Breast epithelium (tissue), 4 donors: ENCODE measurements at regions not wholly inside any gene's neighbourhood (a gene's known extent, or its start where the extent isn't known, plus 50 kb on each side); places are given as distances from the start of the nearest gene placed in this dataset.

Experiments used
- DNase-seq, 2 donors: peaks; one replicate each; pipeline ENCODE4 v3.0.0-alpha.2; 2019; ENCODE audit warnings: low spot score in 2 of 2
- H3K27ac ChIP-seq, 2 donors: fragments of 200-600 bp; sonication (generic) in 1 of 2; one replicate each; pipeline ENCODE4 v1.5.1; 2016 to 2019; ENCODE audit warnings: mild to moderate bottlenecking in 1 of 2
- H3K27me3 ChIP-seq, 2 donors: fragments of 200-600 bp; sonication (generic) in 1 of 2; one replicate each; pipeline versions ENCODE4 v1.5.1 to v1.6.0; 2017 to 2019; ENCODE audit warnings: control low read depth in 1 of 2, mild to moderate bottlenecking in 1 of 2
- H3K36me3 ChIP-seq: fragments of 200-600 bp; one replicate; pipeline ENCODE4 v1.5.1; 2019
- H3K4me1 ChIP-seq, 2 donors: fragments of 200-600 bp; sonication (generic); one replicate each; pipeline ENCODE4 v1.5.1; 2016 to 2019; ENCODE audit warnings: control low read depth in 1 of 2
- H3K4me3 ChIP-seq, 3 donors: fragments of 200-600 bp; sonication (generic); 1 replicate in 2 of 3; 2 replicates in 1 of 3; pipeline ENCODE4 v1.5.1; 2016 to 2019; ENCODE audit warnings: mild to moderate bottlenecking in 3 of 3, moderate library complexity in 2 of 3
- H3K9me3 ChIP-seq, 2 donors: fragments of 200-600 bp; sonication (generic) in 1 of 2; one replicate each; pipeline ENCODE4 v1.5.1; 2016 to 2019; ENCODE audit warnings: control low read depth in 1 of 2
- POLR2A ChIP-seq: fragments of 450-650 bp; IDR thresholded peaks from one replicate; pipeline ENCODE4 v1.6.1; 2016; ENCODE audit warnings: antibody characterized with exemption, mild to moderate bottlenecking, moderate library complexity
- POLR2AphosphoS5 ChIP-seq, 3 donors: sonication (generic); formaldehyde crosslinking; IDR thresholded peaks; one replicate each; pipeline ENCODE4 v1.6.1; 2017; ENCODE audit warnings: antibody characterized with exemption in 3 of 3
- intact Hi-C: fragments of 100-400 bp; cut with DNase I; formaldehyde crosslinking; loops from one replicate; pipeline ENCODE4 v1.15.1; 2023; ENCODE audit warnings: low total_unique reads
- TF ChIP-seq, protein P1 (sequence below), 3 donors: fragments of 450-650 bp; IDR thresholded peaks; one replicate each; pipeline ENCODE4 v1.5.1; 2016 to 2017; ENCODE audit warnings: antibody characterized with exemption in 3 of 3, mild to moderate bottlenecking in 3 of 3, moderate library complexity in 3 of 3

DNA sequence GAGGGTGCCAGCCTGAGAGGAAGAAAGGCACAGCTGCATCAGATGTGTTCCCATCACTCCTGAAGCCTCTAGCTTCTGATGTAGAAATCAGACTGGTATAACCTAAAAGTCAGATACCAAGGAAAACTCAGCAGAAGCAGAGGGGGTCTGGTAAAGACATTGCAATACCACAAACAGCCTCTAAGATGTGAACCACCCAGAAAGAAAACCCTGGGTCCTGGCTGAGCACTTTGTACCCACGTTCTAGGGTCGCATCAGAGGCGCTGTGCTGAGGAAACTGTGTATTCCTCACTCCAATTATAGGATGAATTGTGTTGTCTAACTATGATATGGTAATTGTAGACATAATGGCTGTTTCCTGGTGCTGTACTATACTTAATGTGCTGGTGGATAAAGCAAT is 275.6 kb downstream of the IRX2 start:
- Histone ChIP-seq H3K4me3 (no peak overlapping the region), H3K4me1 (no peaks in the 10 kb centered on the region), H3K27me3 (peaks cover 0 to 13% of the 10 kb centered on the region in 2 donors), H3K9me3 (no peaks in the 10 kb centered on the region), H3K27ac (no peak overlapping the region), H3K36me3 (no peaks in the 10 kb centered on the region)
- DNase-seq = no peak
- TF ChIP-seq POLR2AphosphoS5 (IDR thresholded peaks at IDR 0.05) (no peak), POLR2A (no peak)
- TF ChIP-seq, protein P1, sequence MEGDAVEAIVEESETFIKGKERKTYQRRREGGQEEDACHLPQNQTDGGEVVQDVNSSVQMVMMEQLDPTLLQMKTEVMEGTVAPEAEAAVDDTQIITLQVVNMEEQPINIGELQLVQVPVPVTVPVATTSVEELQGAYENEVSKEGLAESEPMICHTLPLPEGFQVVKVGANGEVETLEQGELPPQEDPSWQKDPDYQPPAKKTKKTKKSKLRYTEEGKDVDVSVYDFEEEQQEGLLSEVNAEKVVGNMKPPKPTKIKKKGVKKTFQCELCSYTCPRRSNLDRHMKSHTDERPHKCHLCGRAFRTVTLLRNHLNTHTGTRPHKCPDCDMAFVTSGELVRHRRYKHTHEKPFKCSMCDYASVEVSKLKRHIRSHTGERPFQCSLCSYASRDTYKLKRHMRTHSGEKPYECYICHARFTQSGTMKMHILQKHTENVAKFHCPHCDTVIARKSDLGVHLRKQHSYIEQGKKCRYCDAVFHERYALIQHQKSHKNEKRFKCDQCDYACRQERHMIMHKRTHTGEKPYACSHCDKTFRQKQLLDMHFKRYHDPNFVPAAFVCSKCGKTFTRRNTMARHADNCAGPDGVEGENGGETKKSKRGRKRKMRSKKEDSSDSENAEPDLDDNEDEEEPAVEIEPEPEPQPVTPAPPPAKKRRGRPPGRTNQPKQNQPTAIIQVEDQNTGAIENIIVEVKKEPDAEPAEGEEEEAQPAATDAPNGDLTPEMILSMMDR (IDR thresholded peaks at IDR 0.05) = no peak
- intact Hi-C loops = no loop called here

- Histone ChIP-seq H3K27ac (no peak overlapping the region), H3K27me3 (peaks cover 0 to 13% of the 10 kb centered on the region in 2 donors), H3K36me3 (no peaks in the 10 kb centered on the region), H3K4me1 (no peaks in the 10 kb centered on the region), H3K9me3 (no peaks in the 10 kb centered on the region), H3K4me3 (no peak overlapping the region)
- TF ChIP-seq POLR2AphosphoS5 (IDR thresholded peaks at IDR 0.05) (no peak), POLR2A (no peak)
- TF ChIP-seq, protein P1 (IDR thresholded peaks at IDR 0.05) = no peak
- intact Hi-C loops = no loop called here
- DNase-seq = no peak
Measured at GRCh38 chr5:2472670-2473069, 278.8 kb downstream of the IRX2 start.

DNA sequence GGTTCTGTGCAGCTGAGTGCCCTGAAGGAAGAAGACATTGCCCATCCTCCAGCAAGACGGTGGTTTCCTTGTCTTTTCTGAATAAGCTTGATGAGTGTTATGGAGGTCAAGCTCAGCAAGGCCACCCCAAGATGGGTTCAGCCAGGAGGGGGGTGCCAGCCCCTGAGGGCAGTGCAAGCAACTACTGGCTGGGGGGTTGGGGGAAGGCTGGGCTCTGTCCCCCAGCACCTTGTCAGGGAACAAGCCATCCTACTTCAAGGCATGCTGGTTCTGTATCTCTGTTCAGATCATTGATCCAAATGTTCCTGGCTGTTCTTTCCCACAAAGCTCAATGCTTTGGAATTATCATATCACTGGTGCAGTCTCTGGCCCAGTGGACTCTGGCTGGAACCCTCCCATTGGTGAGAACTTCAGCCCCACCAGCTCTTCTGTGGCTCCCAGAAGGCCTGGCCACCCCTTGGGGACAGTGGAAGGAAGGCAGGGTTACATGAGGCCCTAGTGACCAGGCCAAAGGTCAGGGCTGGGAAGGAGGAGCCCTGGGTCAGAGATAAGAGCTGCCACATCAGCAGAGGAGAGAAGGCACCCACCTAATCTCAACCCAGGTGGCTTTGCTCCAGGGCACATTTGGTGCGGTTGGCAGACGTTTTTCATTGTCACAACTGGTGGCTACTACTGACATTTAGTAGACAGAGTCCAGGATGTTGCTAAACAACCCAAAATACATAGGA is 280.2 kb downstream of the IRX2 start:
- Histone ChIP-seq H3K27ac (no peak overlapping the region), H3K27me3 (peaks cover 0 to 9% of the 10 kb centered on the region in 2 donors), H3K9me3 (no peaks in the 10 kb centered on the region), H3K4me1 (no peaks in the 10 kb centered on the region), H3K4me3 (no peak overlapping the region), H3K36me3 (no peaks in the 10 kb centered on the region)
- TF ChIP-seq POLR2A = no peak
- TF ChIP-seq, protein P1 (IDR thresholded peaks at IDR 0.05) = no peak
- TF ChIP-seq POLR2AphosphoS5 (IDR thresholded peaks at IDR 0.05) = no peak
- DNase-seq = no peak
- intact Hi-C loops = no loop called here

DNA sequence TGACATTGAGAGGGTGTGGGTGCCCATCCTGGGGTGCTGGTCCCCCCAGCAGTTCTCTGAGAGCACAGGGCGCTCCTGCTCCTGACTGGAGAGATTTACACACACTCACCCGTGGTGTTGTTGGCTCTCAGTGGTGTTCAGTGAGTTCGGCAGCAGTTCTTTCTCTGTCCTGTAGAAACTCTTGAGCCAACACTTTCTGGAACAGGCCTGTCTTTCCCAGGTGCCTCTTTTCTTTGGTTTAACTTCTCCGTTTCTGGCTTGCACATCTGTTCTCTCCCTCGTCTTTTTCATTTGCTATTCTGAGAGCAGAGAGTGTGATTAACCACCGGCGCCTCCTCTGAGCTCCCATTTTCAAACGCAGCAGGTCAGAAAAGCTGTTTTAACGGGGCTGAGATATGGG is 284.5 kb downstream of the IRX2 start:
- DNase-seq = no peak
- Histone ChIP-seq H3K27ac (no peak overlapping the region), H3K4me1 (no peaks in the 10 kb centered on the region), H3K27me3 (peaks cover 0 to 9% of the 10 kb centered on the region in 2 donors), H3K36me3 (no peaks in the 10 kb centered on the region), H3K9me3 (no peaks in the 10 kb centered on the region), H3K4me3 (no peak overlapping the region)
- TF ChIP-seq, protein P1 (IDR thresholded peaks at IDR 0.05) = no peak
- TF ChIP-seq POLR2AphosphoS5 (IDR thresholded peaks at IDR 0.05) (no peak), POLR2A (no peak)
- intact Hi-C loops = no loop called here

DNA sequence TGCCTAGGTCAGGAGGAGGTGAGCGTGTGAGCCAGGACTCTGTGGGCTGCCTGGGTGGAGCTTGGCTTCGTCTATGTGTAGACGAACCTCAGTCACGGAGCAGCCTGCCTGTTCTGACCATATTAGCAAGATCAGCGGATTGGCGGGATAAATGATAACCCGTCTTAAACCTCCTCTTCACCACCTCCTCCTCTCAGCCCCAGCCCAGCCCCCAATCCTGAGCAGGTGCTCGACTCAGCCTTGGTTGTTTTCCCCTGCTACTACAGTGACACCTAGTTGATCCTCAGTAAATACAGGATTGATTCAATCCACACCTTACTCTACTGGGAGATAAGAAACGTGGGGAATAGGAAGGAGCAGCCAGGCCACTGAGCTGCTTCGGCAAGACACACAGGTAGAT is 286.1 kb downstream of the IRX2 start:
- Histone ChIP-seq H3K4me3 (no peak overlapping the region), H3K27ac (no peak overlapping the region), H3K9me3 (no peaks in the 10 kb centered on the region), H3K4me1 (no peaks in the 10 kb centered on the region), H3K36me3 (no peaks in the 10 kb centered on the region), H3K27me3 (peaks cover 0 to 9% of the 10 kb centered on the region in 2 donors)
- TF ChIP-seq POLR2AphosphoS5 (IDR thresholded peaks at IDR 0.05) (no peak), POLR2A (no peak)
- intact Hi-C loops = no loop called here
- no peak for DNase-seq
